Suppressor macrophage treated with lipopolysaccharide for 4 hours (primary cell): ENCODE measurements at regions not wholly inside any gene's neighbourhood (a gene's known extent, or its start where the extent isn't known, plus 50 kb on each side); places are given as distances from the start of the nearest gene placed in this dataset.
"Not testable (repeated sequence)": the region's sequence is repeated elsewhere in the genome, so short reads cannot be mapped to it uniquely, and the experiment has no call there.

Source experiments
- DNase-seq: peaks from one replicate; pipeline ENCODE4 v3.0.0-alpha.2; 2020

DNA sequence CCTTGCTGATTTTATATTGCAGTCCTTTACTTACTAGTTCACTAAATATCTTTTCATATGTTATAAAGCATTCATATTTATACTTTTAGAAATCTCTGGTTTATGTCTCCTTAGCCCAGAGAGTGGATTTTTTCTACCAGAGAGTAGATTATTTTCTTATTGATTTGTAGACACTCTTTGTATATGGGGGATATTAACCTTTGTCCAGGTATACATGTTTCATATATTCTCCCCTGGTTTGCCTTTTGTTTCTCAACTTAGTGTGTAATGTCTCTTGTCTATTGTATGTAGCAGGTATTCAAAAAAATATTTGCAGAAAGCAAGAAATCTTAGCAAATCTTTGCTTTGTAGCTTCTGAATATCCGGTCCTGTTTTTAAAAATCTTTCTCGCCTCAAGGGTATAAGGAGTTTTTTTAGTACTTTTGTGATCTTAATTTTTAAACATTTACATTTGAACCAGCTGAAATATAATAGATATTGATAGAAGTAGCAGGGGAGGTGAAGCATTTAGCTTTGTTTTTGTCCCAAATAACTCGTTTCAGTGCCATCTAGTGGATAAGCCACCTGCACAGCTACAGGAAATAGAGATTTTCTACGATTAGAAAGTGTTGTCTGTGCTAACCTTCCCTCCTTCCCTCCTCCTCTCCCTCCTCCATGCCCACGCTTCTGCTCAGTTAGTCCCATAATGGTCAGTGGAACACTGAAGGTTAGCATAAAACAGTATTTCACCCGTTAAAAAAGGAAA, 97.0 kb downstream of the PHETA1 start:
- DNase-seq = peak; percentile 16

DNA sequence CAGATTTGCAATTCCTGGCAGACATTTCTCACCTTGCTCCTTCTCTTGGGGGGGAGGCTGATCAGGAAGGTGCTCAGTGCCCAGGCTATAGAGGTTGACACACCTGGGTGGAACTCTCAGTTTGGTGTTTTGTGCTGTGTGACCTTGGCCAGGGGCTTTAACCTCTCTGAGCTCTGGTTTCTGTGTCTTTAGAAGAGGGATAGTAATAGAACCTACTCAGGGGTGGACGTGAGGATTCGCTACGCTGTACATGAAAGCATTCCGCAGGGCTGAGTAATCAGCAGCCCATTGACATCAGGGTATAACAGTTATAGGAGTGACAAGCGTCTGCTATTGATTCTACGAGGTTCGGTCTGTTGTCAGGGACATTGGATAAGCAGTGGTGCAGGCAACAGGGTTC, 98.1 kb downstream of the PHETA1 start:
- no peak for DNase-seq

DNA sequence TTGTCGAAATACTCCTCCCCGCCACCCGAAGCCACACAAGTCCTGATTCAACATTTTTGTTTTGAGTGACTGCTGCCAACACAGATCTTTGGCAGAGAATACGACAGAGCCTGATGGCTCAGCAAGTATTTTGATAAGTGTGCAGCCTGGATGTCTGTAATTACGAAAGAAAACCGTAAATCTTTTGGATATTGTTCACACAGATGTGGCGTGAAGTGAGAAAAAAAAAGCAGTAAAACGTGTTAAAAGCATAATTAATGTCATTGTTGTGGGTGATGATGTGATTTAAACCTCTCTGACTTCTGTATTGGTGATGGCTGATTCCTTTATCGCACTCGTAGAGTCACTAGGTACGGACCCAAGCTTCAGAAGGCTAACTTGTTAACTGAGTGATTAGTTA, 98.7 kb downstream of the PHETA1 start:
- no peak for DNase-seq

DNA sequence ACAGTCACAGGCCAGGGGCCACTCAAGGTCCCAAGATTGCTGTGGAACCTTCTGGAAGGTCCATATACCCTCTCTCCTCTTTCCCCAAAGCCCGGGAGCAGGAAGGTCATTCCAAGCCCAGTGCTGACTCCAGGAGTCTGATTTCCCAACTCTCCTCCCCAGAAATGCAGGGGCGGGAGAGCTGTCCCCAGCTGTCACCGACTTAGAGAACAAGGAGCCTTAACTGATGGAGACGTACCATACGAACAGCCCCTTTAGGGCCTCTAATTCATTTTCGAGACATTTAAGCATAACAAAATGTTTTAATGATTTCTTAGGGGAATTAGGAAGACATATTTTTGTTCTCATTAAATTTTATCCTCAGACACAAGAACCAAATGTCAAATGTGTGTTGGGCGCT, 99.2 kb downstream of the PHETA1 start:
- no peak for DNase-seq

DNA sequence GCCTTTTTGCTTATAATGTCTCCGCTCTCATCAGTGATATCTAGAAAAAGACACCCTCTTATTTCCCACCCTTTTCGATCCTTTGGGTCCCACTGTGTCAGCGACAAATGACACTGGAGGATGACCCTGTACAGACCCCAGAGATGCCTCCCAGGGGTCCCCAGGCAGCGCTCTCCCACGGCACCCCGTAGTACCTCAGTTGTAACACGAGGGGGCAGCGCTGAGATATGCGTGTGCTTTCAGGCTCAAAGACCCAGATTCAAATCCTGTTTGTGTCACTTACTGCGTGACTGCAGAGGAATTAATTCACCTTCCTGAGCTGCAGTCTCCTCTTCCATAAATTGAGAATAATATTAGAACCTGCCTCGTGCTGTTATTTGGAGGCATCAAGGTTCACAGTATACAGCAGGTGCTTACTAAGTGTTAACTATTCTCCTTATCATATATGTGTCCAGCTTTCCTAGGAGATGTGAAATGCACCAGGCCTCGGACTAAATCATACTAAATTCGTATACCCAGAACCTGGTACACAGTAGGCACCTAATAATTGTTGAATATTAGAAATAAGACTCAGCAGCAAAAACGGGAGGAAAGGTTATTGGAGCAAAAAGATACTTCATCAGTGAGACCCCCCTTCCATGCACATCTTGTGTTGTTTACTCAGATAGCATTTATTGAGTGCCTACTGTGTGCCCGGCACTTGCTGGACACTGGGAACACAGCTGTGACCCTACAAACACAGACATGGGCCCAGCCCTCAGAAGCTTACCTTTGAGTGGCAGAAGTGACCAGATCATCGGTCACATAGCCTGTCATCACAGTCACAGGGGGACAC, 99.9 kb downstream of the PHETA1 start:
- DNase-seq = peak; percentile 19

DNA sequence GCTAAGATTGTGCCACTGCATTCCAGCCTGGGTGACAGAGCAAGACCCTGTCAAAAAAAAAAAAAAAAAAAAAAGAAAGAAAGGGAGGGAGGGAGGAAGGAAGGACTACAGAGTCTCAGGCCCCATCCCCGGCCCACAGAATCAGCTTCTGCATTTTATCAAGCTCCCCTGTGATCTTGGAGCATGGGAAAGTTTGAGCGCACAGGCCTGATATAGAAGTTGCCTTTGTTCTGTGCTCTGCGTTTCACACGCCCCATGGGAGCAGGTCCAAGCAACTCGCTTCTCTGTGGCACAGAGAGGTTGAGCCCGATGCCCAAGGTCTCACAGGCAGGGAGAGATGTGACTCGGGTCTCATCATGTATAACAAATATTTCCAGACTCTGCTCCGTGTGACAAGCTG, 101.8 kb downstream of the PHETA1 start:
- peak; percentile 16 for DNase-seq

DNA sequence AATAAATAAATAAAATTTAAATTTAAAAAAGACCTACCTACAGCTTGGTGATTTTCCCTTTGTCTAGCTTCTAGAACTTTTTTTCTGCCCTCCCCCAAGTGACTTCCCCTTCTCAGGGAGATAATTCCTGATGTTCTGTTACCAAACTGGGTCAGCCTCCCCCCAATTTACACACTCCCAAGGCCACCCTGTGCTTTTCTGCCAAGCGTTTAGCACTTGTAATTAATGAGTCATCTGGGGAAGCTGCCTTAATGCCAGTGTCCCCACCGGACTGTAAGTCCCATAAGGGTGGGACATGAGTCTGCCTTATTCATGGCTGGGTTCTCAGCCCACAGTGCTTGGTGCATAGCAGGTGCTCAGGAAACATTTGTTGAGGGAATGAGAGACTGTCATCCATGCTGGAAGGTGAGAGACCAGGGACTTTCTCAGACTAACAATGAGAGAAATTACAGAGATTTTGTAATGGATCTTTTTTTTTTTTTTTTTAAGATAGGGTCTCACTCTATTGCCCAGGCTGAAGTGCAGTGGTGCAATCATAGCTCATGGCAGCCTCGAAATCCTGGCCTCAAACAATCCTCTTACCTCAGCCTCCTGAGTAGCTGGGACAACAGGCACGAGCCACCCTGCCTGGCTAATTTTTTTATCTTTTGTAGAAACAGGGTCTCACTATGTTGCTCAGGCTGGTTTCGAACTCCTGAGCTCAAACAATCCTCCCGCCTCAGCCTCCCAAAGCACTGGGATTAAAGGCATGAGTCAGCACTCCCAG, 106.8 kb downstream of the PHETA1 start:
- peak; percentile 36 for DNase-seq

DNA sequence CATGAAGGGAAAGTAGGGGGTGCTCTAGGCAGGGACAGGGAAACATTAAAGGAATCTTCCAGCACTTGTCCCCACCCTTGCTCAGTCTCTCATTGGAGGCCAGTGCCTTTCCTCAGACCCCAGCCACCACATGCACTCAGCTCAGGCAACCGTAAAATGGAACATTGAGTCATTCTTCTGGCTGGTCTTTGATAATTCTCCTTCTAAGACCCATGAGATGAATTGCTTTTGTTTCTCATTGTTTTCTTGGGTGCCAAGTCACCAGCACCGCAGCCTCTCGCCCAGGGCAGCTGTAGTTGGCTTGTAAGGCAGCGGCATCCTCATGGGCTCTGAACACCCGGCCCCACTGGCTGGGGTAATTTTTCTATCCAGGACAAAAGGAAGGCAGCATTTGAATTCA, 108.2 kb downstream of the PHETA1 start:
- no peak for DNase-seq

DNA sequence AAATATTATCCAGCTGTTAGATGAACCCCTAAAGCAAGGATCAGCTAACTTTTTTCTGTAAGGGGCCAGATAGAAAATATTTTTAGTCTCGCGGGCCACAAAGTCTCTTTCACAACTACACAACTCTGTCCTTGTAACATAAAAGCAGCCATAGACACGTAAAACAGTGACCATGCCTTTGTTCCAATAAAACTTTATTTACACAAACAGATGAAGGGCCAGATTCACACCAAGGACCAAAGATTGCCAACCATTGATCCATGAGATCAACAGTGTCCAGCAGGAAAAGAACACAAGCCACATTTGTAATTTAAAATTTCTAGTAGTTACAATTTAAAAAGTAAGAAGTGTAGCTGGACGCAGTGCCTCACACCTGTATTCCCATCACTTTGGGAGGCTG, 109.7 kb downstream of the PHETA1 start:
- DNase-seq = no peak

DNA sequence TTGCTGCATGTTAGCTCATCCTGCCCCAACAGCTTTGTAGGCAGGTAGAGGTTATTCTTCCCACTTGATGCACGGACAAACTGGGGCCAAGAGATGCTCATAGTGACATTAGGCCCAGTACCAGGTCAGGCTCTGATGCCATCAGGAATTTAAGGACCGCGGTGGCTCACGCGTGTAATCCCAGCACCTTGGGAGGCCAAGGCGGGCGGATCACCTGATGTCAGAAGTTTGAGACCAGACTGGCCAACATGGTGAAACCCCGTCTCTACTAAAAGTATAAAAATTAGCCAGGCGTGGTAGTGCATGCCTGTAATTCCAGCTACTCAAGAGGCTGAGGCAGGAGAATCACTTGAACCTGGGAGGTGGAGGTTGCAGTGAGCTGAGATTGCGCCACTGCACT, 110.8 kb downstream of the PHETA1 start:
- not testable (repeated sequence) for DNase-seq

DNA sequence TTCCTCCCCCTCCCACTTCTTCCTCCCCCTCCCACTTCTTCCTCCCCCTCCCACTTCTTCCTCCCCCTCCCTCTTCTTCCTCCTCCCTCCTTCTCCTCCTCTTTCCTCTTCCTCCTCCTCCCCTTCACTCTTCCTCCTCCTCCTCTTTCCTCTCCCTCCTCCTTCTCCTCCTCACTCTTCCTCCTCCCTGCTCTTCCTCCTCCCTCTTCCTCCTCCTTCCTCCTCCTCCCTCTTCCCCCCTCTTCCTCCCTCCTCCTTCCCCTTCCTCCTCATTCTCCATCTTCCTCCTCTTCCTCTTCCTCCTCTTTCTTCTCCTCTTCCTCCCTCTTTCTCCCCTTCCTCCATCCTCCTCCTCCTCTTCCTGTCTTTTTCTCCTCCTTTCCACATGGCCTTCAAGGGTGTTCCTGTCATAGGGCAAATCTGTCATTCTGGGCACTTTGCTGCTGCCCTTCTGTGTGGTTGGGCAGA, 111.4 kb downstream of the PHETA1 start:
- no peak for DNase-seq

DNA sequence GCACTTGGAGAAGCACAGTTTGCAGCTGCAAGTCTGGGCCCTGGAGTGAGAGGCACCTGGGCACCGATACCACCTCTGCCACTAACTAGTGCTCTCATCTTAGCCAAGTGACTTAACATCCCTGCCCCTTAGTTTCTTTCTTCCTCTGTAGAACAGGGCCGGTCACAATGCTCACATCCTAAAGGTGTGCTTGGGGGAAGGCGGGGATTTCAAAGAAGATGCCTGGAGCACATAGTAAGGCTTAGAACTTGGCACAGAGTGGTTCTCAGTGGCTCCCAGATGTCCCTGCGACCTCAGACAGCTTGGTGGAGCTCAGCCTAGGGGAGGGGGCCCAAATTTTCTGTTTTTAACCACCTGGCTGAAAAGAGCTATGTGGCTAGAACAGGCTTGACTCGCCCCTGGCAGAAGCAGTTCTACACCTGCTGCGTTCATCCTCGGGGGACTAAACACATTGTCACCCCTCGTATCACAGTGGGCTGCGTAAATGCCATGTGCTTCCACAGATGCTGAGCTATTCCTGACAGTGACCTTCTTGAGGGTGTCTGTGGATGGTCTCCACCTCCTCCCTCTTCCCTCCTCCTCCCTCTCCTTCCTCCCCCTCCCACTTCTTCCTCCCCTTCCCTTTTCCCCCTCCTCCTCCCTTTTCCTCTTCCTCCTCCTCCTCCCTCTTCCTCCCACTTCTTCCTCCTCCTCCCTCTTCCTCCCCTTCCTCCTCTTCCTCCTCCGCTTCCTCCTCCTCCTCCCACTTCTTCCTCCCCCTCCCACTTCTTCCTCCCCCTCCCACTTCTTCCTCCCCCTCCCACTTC, 112.1 kb downstream of the PHETA1 start:
- no peak for DNase-seq

DNA sequence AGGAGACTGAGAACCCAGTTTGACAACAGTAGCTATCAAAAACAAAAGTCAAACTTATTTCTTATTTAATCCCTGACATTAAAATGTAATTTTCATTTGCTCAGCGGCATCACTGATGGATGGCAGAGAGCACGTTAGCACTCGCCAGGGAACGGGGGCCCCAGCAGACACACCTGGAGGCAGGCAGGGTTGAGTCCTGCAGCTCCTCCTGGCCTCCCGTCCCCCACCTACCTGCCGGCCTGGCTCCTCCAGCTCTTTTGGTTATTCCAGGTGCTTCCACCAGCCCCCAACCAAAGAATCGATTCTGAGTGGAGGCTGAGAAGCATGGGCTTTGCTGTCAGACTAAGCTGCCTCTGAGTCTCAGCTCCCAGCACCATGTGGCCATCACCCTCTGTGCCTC, 113.6 kb downstream of the PHETA1 start:
- DNase-seq = no peak

DNA sequence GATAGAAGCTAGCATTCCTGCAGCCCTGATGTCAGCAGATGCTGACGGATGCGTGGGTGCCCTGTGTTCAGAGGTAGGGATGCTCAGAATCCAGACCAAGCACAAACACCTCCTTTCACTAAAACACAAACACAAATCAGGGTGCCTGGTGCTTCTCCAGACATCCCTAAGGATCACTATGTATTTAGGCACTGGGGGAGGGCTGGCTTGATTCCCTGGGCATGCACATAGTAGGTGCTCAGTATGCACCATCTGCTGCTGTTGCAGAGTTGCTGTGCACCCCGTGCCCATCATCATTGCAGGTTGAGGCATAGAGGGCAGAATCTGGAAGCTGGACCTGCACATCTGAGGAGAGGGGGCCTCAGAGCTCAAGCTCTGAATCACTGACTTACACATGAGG, 114.8 kb downstream of the PHETA1 start:
- no peak for DNase-seq

DNA sequence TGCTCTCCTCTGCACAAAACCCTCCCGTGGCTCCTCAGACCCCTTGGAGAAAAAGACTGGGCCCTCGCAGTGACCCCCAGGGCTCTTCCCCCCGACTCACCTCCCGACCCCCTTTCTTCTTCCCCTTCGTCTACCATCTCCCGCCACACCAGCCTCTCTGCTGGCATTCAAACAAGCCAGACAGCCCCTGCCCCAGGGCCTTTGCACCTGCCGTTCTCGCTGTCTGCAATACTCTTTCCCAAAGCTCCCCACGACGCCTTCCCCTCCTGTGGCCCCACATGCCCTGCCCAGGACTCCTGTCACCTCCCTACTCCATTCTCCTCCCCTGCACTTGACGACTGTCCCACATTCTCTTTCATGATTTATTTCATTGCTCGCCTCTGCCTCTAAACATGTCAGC, 115.7 kb downstream of the PHETA1 start:
- no peak for DNase-seq

DNA sequence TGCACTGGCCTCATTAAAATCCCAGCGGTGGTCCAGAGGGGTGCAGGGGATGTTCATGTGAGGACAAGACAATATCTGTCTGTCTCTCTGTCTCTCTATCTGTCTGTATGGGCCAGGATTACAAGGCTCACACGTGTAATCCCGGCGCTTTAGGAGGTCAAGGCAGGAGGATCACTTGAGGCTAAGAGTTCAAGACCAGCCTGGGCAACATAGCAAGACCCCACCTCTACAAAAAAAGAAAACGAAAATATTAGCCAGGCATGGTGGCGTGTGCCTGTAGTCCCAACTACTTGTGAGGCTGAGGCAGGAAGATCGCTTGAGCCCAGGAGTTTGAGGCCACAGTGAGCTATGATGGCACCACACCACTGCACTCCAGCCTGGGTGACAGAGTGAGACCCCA, 117.1 kb downstream of the PHETA1 start:
- no peak for DNase-seq

DNA sequence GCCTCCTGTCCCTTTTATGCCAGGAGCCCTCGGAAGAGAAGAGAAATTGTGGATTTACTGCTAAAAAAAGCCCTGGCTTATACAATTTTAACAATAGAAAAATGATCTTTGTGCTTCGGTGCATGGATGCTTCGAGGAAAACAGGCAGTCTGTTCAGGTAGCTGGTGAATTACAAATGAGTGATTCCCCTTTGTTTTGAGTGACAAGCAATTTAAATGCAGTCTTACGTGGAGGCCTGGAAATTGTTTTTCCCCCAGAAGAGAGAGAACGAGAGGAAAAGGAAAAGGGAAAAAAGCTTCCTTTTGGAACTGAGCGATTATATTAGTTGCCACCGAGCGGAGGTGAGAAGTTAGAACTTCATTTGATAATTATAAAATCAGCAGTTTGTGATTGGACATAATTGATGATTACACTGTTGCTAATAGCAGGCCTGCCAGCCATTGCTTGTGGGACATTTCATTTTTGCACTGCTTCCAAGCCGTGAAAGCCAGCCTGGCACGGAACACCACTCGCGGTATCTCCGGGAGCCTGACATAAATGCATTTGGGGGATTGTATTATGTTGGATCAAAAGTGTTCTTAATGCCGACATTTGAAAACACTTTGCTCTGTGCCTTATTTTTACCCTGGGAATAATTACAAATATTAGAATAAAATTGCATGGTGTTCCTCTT, 117.7 kb downstream of the PHETA1 start:
- DNase-seq = no peak

DNA sequence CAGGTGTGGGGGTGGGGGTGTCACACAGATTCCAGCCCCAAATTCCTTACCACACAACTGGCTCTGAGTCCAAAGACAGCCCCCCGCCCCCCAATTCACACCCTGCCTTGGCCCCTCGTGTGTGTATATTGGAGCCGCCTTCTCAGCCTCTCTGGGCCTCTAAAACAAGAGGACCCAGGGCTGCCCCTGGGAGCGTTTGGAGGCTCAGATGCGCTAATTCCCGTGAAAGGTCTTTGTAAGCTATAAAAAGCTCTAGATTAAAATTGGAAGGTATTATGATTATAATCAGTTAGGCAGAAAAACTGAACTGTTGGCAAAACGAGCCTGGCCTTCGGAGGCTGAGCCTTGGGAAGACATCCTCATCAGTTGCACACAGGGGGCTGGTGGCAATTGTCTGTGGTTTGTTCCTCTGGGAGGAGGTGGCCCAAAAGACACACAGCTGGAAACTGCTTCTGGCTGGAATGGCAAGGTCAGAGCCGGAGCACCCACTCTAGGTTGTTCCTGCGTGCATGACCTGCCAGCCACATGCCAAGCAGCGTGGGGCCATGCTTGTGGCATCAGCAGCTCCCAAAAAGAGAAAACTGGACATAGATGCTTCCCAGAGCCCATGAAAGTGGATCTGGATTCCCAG, 118.5 kb downstream of the PHETA1 start:
- no peak for DNase-seq

DNA sequence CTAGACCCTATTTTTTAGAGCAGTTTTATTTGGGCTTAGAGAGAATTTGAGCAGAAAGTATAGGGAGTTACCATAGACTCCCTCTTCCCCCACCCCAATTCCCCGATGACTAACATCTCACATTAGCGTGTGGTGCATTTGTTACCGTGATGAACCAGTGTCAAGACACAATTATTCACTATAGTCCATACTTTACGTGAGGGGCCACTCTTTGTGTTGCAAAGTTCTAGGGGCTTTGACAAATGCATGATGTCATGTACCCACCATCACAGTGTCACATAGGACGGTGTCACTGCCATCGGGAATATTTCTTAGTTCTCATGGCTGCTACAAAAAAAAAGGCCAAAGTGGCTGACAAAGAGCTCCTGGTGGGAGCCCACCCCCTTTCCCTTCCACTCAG, 119.1 kb downstream of the PHETA1 start:
- DNase-seq = no peak

DNA sequence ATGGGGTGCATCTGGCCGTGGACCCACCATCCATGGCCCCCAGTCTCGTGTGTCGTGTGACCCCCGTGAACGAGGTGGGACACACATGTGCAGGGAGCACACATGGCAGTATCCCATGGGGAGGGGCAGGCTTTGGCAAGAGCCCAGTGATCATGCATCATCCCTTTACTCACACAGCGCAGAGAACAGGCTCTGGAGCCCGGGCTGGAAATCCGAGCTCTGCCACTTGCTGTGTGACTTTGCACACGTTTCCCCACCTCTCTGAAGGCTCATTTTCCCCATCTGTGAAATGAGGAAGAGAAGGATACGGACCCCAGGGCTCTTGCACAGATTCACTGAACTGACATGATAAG, 119.9 kb downstream of the PHETA1 start:
- DNase-seq = no peak

DNA sequence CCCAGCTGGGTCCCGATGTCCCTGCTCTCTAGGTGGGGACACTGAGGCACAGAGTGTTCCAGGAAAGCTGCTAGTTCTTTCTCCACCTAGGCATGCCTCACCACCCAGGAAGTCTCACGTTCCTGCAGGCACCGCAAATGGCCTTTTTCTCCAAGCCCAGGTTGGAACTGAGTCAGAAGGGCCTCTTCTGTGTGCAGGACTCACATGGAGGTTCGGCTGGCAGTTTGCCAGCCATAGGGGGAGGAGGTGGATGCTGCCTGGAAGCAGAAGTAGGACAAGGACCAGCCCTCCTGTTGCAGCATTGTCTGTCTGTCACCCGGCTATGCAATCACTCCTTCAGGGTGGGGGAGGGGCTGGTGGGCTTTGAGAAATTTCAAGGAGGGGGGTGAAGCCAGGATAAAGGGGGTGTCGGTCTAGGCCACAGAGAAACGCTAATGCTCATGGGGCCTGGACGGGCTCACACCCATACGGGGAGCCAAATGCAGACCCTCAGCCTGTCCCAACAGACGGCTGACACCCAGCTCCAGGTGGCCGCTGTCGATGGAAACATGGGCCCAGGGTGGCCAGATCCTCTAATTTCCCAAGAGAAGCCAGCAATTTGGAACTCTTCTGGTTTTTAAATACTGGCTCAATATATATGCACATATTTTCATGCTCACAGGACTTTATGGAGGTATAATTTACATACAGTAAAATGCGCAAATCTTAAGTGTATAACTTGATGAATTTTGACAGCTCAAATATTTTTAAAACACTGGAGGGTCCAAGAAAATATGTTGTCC, 120.5 kb downstream of the PHETA1 start:
- peak; percentile 78 for DNase-seq
